SW480 (cell line): ENCODE measurements at regions not wholly inside any gene's neighbourhood (a gene's known extent, or its start where the extent isn't known, plus 50 kb on each side); places are given as distances from the start of the nearest gene placed in this dataset.
"Not testable (repeated sequence)": the region's sequence is repeated elsewhere in the genome, so short reads cannot be mapped to it uniquely, and the experiment has no call there.

Experiments used
- DNase-seq: peaks from one replicate; pipeline ENCODE4 v3.0.0-alpha.2; 2016; ENCODE audit warnings: low spot score

GRCh38 chr1:96509951-96510350, 211.6 kb upstream of the PTBP2 start:
- no peak for DNase-seq

- DNase-seq = no peak
Measured at GRCh38 chr1:96510391-96510790, 211.2 kb upstream of the PTBP2 start.

- DNase-seq = no peak
Measured at GRCh38 chr1:96510911-96511310, 210.7 kb upstream of the PTBP2 start.

- no peak for DNase-seq
Measured at GRCh38 chr1:96513136-96513535, 208.4 kb upstream of the PTBP2 start.

GRCh38 chr1:96515430-96515829, 206.2 kb upstream of the PTBP2 start:
- no peak for DNase-seq

GRCh38 chr1:96515925-96516324, 205.7 kb upstream of the PTBP2 start:
- DNase-seq = no peak

GRCh38 chr1:96519851-96520578, 201.6 kb upstream of the PTBP2 start:
- DNase-seq = no peak

GRCh38 chr1:96520579-96520947, 201.0 kb upstream of the PTBP2 start:
- no peak for DNase-seq

GRCh38 chr1:96521010-96521409, 200.6 kb upstream of the PTBP2 start:
- DNase-seq = no peak

- DNase-seq = no peak
Measured at GRCh38 chr1:96521994-96522760, 199.4 kb upstream of the PTBP2 start.

- no peak for DNase-seq
Measured at GRCh38 chr1:96522927-96523326, 198.7 kb upstream of the PTBP2 start.

- DNase-seq = no peak
Measured at GRCh38 chr1:96524100-96524499, 197.5 kb upstream of the PTBP2 start.

GRCh38 chr1:96525657-96526557, 195.7 kb upstream of the PTBP2 start:
- DNase-seq = no peak

GRCh38 chr1:96528672-96529071, 192.9 kb upstream of the PTBP2 start:
- DNase-seq = not testable (repeated sequence)

- no peak for DNase-seq
Measured at GRCh38 chr1:96533820-96534219, 187.8 kb upstream of the PTBP2 start.

GRCh38 chr1:96536581-96536980, 185.0 kb upstream of the PTBP2 start:
- DNase-seq = no peak

GRCh38 chr1:96538111-96538641, 183.4 kb upstream of the PTBP2 start:
- DNase-seq = no peak

GRCh38 chr1:96538883-96539282, 182.7 kb upstream of the PTBP2 start:
- DNase-seq = no peak

- no peak for DNase-seq
Measured at GRCh38 chr1:96541491-96541890, 180.1 kb upstream of the PTBP2 start.

- no peak for DNase-seq
Measured at GRCh38 chr1:96544051-96544830, 177.3 kb upstream of the PTBP2 start.

GRCh38 chr1:96544831-96545221, 176.8 kb upstream of the PTBP2 start:
- DNase-seq = no peak
